Thyroid gland (tissue), 4 donors: ENCODE measurements at regions not wholly inside any gene's neighbourhood (a gene's known extent, or its start where the extent isn't known, plus 50 kb on each side); places are given as distances from the start of the nearest gene placed in this dataset.

Experiments
- CTCF ChIP-seq, 6 experiments: fragments of 200-600 bp in 3 of 6; fragments of 450-650 bp in 3 of 6; sonication (generic) in 3 of 6; IDR thresholded peaks; one replicate each; pipeline ENCODE4 v1.5.1; 2016 to 2019; ENCODE audit warnings: antibody characterized with exemption in 6 of 6, mild to moderate bottlenecking in 2 of 6, inconsistent platforms in 1 of 6, moderate library complexity in 1 of 6
- POLR2A ChIP-seq, 2 donors: fragments of 450-650 bp; IDR thresholded peaks; one replicate each; pipeline ENCODE4 v1.6.1; 2017; ENCODE audit warnings: antibody characterized with exemption in 2 of 2, mild to moderate bottlenecking in 2 of 2, moderate library complexity in 1 of 2

- TF ChIP-seq POLR2A (IDR thresholded peaks at IDR 0.05) (no peak), CTCF (IDR thresholded peaks at IDR 0.05) (no peak)
Observed at GRCh38 chr15:98358971-98359370, 289.4 kb upstream of the IGF1R start.
